ENCODE measurements at regions not wholly inside any gene's neighbourhood (a gene's known extent, or its start where the extent isn't known, plus 50 kb on each side); places are given as distances from the start of the nearest gene placed in this dataset.

DNA sequence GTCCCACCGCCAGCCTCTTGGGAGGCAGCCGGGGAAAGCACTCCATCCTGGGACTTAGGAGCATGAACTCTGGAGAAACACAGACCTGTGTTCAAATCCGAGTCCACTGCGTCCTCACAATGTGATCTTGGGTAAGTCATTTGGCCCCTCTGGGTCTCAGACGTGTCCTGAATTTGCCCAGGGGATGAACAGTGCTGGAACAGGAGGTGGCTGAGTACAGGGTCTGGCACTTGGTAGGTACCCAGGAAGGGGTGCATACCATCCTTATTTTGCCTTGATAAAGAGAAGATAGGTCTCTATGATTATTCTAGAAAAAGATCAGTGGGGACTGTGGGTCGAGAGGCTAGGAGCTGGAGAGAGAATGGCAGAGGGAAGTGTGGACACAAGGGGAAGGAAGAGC lies 135.7 kb downstream of the FGF18 start:
- FAIRE-seq (no peak), DNase-seq (ENCODE audit: low read depth in 1 of 2, low spot score in 2 of 2) (no peak)
- no peak overlapping the region for H2BK5ac ChIP-seq (ENCODE audit: low read depth, low read length)
- no peaks in the 10 kb centered on the region for H3K9me3 ChIP-seq (ENCODE audit: insufficient read depth in 2 of 2, low read depth in 1 of 2, low read length in 1 of 2)
- ChIA-PET POLR2A (ENCODE audit: partially characterized antibody) (no interaction called here), CTCF (ENCODE audit: partially characterized antibody) (interaction anchor here (0.9 to 1.9 kb wide), 2 partner anchors 8 to 71 kb away, joined by 4 read pairs; no protein-coding TSS in a partner anchor)
- H3K4me3 ChIP-seq (ENCODE audit: extremely low read depth in 1 of 4, insufficient read depth in 2 of 4, low read depth in 3 of 4, low read length in 4 of 4), result no peak overlapping the region
- H4K5ac ChIP-seq (ENCODE audit: insufficient read length, low read depth, low read length), result no peak overlapping the region
- peaks cover 0 to 3% (median 0%) of the 10 kb centered on the region in 4 experiments; a peak in 1 of 7 replicates for H3K27me3 ChIP-seq (replicated peaks in 1 of 4; ENCODE audit: control insufficient read depth in 3 of 4, extremely low read depth in 1 of 4, insufficient read depth in 3 of 4, low read length in 3 of 4)
- no peak overlapping the region for H4K91ac ChIP-seq (replicated peaks; ENCODE audit: insufficient read length, low read length)
- no peak overlapping the region for H3K9ac ChIP-seq (replicated peaks in 1 of 4; ENCODE audit: extremely low read depth in 1 of 4, low read depth in 3 of 4, low read length in 3 of 4)
- no peak overlapping the region for H2BK15ac ChIP-seq (ENCODE audit: low read length)
- H3K4ac ChIP-seq (replicated peaks; ENCODE audit: insufficient read length, low read depth, low read length), result no peak overlapping the region
- H3K23ac ChIP-seq (ENCODE audit: insufficient read length), result no peak overlapping the region
- no peaks in the 10 kb centered on the region for H3K4me1 ChIP-seq (replicated peaks in 1 of 4; ENCODE audit: control insufficient read depth in 3 of 4, insufficient read depth in 4 of 4, low read length in 3 of 4)
- H2BK12ac ChIP-seq (ENCODE audit: low read depth, low read length), result no peak overlapping the region
- H4K8ac ChIP-seq (ENCODE audit: extremely low read depth, insufficient read depth, low read length), result no peak overlapping the region
- H3K36me3 ChIP-seq (ENCODE audit: control insufficient read depth in 2 of 4, insufficient read depth in 4 of 4, low read length in 3 of 4), result no peaks in the 10 kb centered on the region
- H3K79me2 ChIP-seq (ENCODE audit: control insufficient read depth in 1 of 2, insufficient read depth in 2 of 2, low read length in 2 of 2), result no peaks in the 10 kb centered on the region
- no peak overlapping the region for H3K18ac ChIP-seq (ENCODE audit: extremely low read depth, low read length)
- no peak overlapping the region for H3K56ac ChIP-seq (replicated peaks; ENCODE audit: insufficient read length, low read depth, low read length)
- H4K20me1 ChIP-seq (replicated peaks in 1 of 2; ENCODE audit: control insufficient read depth in 1 of 2, insufficient read depth in 2 of 2, low read length in 2 of 2), result no peaks in the 10 kb centered on the region
- H2AK5ac ChIP-seq (ENCODE audit: low read depth, low read length), result no peak overlapping the region
- H3K23me2 ChIP-seq (ENCODE audit: low read depth, low read length), result no peaks in the 10 kb centered on the region
- no peak overlapping the region for H3K14ac ChIP-seq (ENCODE audit: insufficient read length)
- H3K27ac ChIP-seq (ENCODE audit: low read depth, low read length), result no peak overlapping the region
- 71% methylated on average over 6 of the region's 6 CpGs; no CpG with 5 or more reads in 1 of the 2 experiments for WGBS, 2 experiments (ENCODE audit: extremely low coverage in 1 of 2, insufficient coverage in 1 of 2, insufficient read length in 1 of 2, insufficient replicate concordance in 2 of 2, low coverage in 1 of 2, low lambda C conversion rate in 2 of 2, missing lambda C conversion rate in 1 of 2)
- H2AFZ ChIP-seq (ENCODE audit: low read length), result no peak overlapping the region
- H3K4me2 ChIP-seq (ENCODE audit: insufficient read depth in 1 of 2, low read depth in 2 of 2, low read length in 2 of 2), result no peak overlapping the region
- H2BK120ac ChIP-seq (replicated peaks; ENCODE audit: low read depth, low read length), result no peak overlapping the region
- no peaks in the 10 kb centered on the region for H3K79me1 ChIP-seq (ENCODE audit: low read depth, low read length)
- H2BK20ac ChIP-seq (ENCODE audit: low read length), result no peak overlapping the region
- TF ChIP-seq BRCA1 (IDR thresholded peaks at IDR 0.05; ENCODE audit: low read depth, low read length), result no peak
- TF ChIP-seq CTCF (IDR thresholded peaks at IDR 0.05; ENCODE audit: control extremely low read depth in 1 of 3, insufficient read depth in 1 of 3, low read depth in 1 of 3, low read length in 3 of 3), result no peak
- TF ChIP-seq, protein P1, sequence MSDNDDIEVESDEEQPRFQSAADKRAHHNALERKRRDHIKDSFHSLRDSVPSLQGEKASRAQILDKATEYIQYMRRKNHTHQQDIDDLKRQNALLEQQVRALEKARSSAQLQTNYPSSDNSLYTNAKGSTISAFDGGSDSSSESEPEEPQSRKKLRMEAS (IDR thresholded peaks at IDR 0.05), result no peak
- TF ChIP-seq KDM5A (IDR thresholded peaks at IDR 0.05; ENCODE audit: low read length), result no peak
- no peak for TF ChIP-seq EZH2 (IDR thresholded peaks at IDR 0.05; ENCODE audit: low read depth, low read length, severe bottlenecking)
- TF ChIP-seq RAD21 (IDR thresholded peaks at IDR 0.05 in 1 of 2, conservative IDR thresholded peaks at IDR 0.05 in 1 of 2; ENCODE audit: low read depth in 2 of 2, low read length in 2 of 2), result no peak
- no peak for TF ChIP-seq SIN3A (conservative IDR thresholded peaks at IDR 0.05 in 1 of 2, IDR thresholded peaks at IDR 0.05 in 1 of 2; ENCODE audit: low read depth in 1 of 2, low read length in 2 of 2)
- TF ChIP-seq POLR2A (IDR thresholded peaks at IDR 0.05; ENCODE audit: control extremely low read depth in 1 of 2, low read depth in 2 of 2, low read length in 2 of 2), result no peak
- no peak for TF ChIP-seq RFX5 (IDR thresholded peaks at IDR 0.05; ENCODE audit: borderline replicate concordance, low read depth, low read length)
- no peak for TF ChIP-seq TAF7 (optimal IDR thresholded peaks at IDR 0.05; ENCODE audit: borderline replicate concordance, low read depth, low read length)
- TF ChIP-seq ASH2L (IDR thresholded peaks at IDR 0.05; ENCODE audit: low read length), result no peak
- TF ChIP-seq POU5F1 (IDR thresholded peaks at IDR 0.05; ENCODE audit: low read depth, low read length), result no peak

All from H1 (cell line).